NCI-H510A treated with DMSO at 0.1 percent for 48 hours (cell line): ENCODE measurements at regions not wholly inside any gene's neighbourhood (a gene's known extent, or its start where the extent isn't known, plus 50 kb on each side); places are given as distances from the start of the nearest gene placed in this dataset.
A peak's percentile ranks its signal among the peaks of the same experiment; 100 is the strongest.

Experiments used
- DNase-seq: peaks from one replicate; lab custom pipeline; 2025; lab: John Stamatoyannopoulos, UW

GRCh38 chr5:98608052-98608451 lies 165.4 kb upstream of the RGMB start:
- no peak for DNase-seq

GRCh38 chr5:98614341-98614740 lies 159.1 kb upstream of the RGMB start:
- no peak for DNase-seq

- DNase-seq: no peak
Measured at GRCh38 chr5:98621821-98622220, 151.6 kb upstream of the RGMB start.

- no peak for DNase-seq
Measured at GRCh38 chr5:98624145-98624880, 149.2 kb upstream of the RGMB start.

- no peak for DNase-seq
Measured at GRCh38 chr5:98627121-98627520, 146.3 kb upstream of the RGMB start.

GRCh38 chr5:98630621-98631020 lies 142.8 kb upstream of the RGMB start:
- DNase-seq: no peak

GRCh38 chr5:98631311-98632054 lies 142.0 kb upstream of the RGMB start:
- DNase-seq: no peak

- peak; percentile 28 for DNase-seq
Measured at GRCh38 chr5:98635656-98636055, 137.8 kb upstream of the RGMB start.

GRCh38 chr5:98637116-98637515 lies 136.3 kb upstream of the RGMB start:
- DNase-seq: no peak

GRCh38 chr5:98637557-98637956 lies 135.9 kb upstream of the RGMB start:
- no peak for DNase-seq

GRCh38 chr5:98638111-98638510 lies 135.4 kb upstream of the RGMB start:
- no peak for DNase-seq

- no peak for DNase-seq
Measured at GRCh38 chr5:98638701-98639100, 134.8 kb upstream of the RGMB start.

- no peak for DNase-seq
Measured at GRCh38 chr5:98639274-98639673, 134.2 kb upstream of the RGMB start.

GRCh38 chr5:98641671-98642070 lies 131.8 kb upstream of the RGMB start:
- no peak for DNase-seq

GRCh38 chr5:98643569-98643968 lies 129.9 kb upstream of the RGMB start:
- no peak for DNase-seq

GRCh38 chr5:98651715-98652114 lies 121.7 kb upstream of the RGMB start:
- no peak for DNase-seq

GRCh38 chr5:98656125-98656795 lies 117.2 kb upstream of the RGMB start:
- DNase-seq: no peak

- no peak for DNase-seq
Measured at GRCh38 chr5:98656796-98657195, 116.7 kb upstream of the RGMB start.

GRCh38 chr5:98657559-98657958 lies 115.9 kb upstream of the RGMB start:
- no peak for DNase-seq

- DNase-seq: no peak
Measured at GRCh38 chr5:98663521-98663920, 109.9 kb upstream of the RGMB start.

GRCh38 chr5:98664736-98665135 lies 108.7 kb upstream of the RGMB start:
- DNase-seq: no peak

GRCh38 chr5:98679963-98680362 lies 93.5 kb upstream of the RGMB start:
- no peak for DNase-seq

- DNase-seq: no peak
Measured at GRCh38 chr5:98690002-98690401, 83.5 kb upstream of the RGMB start.
